Activated gamma-delta T cell treated with anti-CD3 and anti-CD28 coated beads, Interleukin-2, amount 50 U/mL, for 16 hours (primary cell): ENCODE measurements at regions not wholly inside any gene's neighbourhood (a gene's known extent, or its start where the extent isn't known, plus 50 kb on each side); places are given as distances from the start of the nearest gene placed in this dataset.

Experiments
- DNase-seq: peaks from one replicate; pipeline ENCODE4 v3.0.0-alpha.2; 2020; ENCODE audit warnings: low read depth

GRCh38 chr7:25314731-25315267 lies 86.5 kb upstream of the NPVF start:
- DNase-seq: no peak

DNA sequence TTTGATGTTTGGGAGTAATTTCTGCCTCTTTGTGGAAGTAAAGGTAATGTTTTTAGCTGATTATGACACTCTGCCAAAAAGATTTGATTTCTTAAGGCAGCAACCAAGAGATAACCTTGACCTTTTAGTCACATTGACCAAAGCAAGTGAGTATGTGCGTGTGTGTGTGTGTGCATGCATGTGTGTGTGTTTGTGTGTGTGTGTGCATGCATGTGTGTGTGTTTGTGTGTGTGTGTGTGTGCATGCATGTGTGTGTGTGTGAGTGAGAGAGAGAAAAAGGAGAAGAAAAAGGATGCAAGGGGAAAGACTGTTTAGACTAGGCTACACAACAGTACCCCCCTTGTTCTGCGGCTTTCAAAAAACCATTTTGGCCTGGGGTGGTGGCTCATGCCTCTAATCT lies 88.1 kb upstream of the NPVF start:
- DNase-seq: no peak

- DNase-seq: no peak
These were observed 89.8 kb upstream of the NPVF start for GRCh38 chr7:25318047-25318446.

DNA sequence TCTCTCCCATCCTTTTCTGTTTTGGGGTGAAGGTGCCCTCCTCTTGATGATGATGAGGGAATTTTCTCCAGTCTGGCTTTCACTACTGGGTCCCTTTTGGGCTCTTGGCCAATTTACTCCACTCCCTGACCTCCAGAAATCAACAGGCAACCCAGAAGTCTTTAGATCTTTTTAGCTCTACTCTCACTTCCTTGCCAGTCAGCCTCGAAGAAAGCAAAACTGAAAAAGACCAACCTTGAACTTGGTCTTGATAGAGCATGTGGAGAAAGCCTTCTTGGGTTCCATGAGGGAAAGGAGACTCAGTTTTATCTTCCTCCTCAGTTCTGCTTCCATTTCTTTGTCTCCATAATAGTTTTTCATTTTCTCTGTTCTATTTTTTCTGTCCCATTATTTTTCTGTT lies 91.4 kb upstream of the NPVF start:
- DNase-seq: no peak

DNA sequence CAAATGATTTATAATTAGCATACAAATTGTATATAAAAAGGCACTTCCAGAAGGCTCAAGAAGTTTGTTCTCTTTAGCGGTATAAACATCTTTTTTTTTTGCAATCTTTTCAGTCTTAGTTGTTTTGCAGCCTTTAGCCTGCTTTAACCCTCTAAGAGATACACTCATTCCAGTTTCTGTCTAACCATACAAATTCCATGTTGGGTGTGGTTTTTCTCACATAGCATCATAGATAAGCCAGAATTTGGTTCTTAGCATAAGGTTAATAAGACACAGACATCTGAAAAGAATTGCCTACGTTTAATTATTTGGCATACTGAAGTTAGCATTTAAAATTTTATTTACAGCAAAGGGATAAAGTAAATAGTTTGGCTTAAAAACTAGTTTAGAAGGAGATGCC lies 92.5 kb upstream of the NPVF start:
- no peak for DNase-seq

DNA sequence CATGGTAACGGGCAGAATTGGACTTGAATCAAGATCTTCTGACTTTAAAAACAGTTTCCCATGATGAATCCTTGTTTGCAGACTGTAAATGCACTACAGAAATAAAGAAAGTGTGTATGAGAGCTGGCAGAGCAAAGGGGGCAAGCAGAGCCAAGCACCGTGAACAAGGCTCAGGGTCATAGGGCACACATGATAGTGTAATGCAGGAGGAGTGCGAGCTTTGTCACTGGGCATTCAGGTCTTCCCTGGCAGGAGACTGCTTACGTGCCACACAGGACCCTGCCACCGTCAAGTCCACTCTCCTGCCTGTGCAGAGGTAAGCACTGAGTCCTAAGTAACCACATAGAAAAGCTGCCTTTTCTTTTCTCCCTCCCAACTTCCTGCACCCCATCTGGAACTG lies 93.1 kb upstream of the NPVF start:
- no peak for DNase-seq

- no peak for DNase-seq
These were observed 94.2 kb upstream of the NPVF start for GRCh38 chr7:25322473-25322872.

- DNase-seq: no peak
These were observed 97.0 kb upstream of the NPVF start for GRCh38 chr7:25325186-25325757.

DNA sequence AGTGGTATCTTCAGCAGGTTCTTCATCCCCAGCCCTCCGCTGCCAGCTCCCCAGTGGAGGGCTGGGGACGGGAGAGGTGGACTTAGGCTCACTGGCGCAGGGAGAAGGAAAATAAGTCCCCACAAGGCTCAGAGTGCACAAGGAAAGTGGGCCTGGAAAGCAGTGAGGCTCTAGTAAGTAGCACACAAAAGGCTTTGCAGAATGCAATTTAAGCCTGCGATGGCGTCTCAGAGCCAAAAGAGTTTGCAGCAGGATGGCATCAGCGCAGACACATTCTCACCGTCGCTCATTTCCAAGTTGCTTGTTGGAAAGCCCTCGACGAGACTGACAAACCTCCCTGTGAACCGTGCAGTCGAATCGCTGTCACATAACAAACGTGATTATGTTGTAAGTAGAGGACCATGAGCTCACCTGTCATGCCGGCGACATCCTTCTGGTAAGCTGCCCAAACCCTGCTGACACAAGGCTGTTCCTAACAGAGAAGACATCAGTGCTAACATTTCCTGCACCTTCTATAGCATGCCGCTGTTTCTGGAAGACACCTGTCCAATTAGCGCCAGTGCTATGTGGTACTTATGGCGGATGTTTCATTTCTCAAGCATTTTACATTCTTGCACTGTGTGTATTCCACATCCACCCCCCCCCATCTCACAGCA lies 98.3 kb upstream of the NPVF start:
- no peak for DNase-seq

DNA sequence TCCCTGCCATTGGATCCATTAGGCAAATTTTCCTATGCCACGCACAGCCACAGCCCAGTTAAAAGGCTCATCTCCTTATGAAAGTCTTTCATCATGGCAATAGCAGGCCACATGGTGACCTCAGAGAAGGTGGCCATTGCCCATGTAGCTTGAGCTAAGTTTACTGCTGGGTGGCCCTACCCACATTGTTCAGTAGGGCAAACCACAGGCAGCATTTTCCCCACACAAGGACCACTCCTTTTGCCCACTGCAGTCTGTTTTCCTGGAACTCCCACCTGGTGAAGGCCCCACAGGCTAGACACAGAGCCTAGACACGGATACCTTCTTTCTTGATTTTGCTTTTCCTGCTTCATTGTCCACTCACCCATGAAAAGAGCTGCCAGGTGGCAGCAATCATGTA lies 101.5 kb upstream of the NPVF start:
- no peak for DNase-seq

GRCh38 chr7:25333296-25333928 lies 105.1 kb upstream of the NPVF start:
- DNase-seq: no peak

DNA sequence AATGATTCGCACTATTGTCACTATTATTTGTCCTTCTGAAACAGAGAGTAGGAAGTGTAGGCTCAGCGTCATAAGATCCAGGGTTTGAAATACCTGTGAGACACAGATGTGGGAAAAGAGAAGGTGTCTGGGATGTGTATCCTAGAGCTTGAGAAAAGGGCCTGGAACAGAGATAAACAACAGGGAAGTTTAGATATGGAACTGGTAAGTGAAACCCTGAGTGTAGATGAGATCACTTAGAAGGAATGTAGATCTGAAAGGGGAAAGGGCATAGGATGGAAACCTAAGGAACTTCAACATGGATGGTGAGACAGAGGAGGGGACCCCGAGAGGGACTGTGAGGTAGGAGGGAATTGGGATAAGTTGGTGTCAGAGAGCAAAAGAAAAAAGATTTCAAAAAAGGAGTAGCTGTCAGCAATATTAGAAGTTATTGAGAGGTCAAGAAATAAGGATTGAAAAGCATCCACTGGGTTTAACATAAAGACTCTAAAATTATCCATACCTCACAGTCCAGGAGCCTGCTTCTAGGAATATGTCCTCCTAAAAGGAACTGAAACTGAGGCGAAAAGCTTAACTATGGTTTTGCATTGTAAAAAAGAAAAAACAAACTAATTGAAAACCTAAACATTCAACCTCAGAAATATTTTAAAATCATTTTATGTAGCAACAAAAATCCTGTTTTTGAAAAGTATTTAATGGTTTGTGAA lies 119.2 kb upstream of the NPVF start:
- DNase-seq: no peak

DNA sequence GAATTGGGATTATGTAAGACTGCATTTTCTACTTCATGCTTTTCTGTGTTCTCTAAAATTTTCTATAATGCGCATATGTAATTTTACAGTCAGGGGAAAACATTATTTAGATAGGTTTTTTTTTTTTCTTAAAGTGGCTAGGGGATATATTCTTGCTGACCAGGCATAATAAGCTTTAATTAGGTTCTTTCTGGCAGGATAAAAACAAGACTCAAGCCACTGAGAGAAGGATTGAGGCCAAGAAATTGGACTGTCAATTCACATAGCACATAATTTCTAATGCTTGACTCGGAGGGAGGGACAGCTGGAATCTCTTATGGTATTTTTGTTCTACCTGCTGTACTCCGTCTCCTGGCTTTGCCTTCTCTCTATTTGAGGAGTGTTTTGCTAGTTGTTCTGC lies 119.8 kb upstream of the NPVF start:
- no peak for DNase-seq

DNA sequence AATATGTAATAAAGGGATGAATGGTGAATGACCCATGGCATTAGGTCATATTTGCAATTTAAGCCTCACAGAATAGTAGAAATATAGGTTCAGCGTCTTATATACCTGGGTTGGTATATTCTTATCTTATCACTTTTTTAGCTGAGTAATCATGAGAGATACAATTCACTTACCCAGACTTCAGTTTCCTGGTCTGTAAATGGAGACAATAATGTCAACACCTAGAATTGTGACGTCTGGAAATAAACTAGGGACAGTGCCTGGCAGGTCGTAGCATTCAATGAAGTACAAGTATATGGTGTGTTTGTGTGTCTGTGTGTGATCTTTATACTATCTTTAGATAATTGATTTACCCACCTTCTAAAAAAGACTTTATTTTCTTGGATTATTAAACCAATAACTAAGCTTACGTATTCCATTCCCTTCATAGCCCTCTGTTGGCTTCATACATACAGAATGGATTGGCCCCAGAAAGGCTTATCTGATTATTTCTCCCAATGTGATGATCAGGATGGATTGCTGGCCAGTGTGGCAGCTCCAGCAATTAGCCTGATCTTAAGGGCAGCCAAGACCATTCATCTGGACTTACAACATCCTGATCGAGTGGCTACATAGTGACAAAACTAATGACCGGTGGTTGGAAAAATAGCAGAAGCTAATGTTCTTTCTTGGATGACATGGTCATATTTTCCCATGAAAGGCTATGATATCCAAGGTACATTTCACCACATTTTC lies 121.2 kb upstream of the NPVF start:
- DNase-seq: no peak

DNA sequence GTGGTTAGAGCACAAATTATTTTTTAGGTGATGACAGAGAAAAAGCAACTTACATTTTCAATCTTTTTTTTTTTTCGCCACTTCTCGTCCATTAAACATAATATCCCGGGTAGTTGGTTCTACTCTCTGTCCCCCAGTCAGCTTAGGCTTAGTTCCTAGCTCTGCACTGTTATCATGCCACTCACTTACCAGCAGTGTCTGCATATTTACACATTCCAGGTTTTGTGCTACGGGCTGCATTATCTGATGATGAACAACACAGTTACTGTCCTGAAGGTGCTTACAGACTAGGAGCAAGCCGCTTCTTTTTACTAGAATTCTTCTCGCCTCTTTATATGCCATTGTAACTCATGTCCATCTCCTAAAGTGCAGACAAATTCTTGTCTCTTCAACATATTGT lies 121.8 kb upstream of the NPVF start:
- no peak for DNase-seq

DNA sequence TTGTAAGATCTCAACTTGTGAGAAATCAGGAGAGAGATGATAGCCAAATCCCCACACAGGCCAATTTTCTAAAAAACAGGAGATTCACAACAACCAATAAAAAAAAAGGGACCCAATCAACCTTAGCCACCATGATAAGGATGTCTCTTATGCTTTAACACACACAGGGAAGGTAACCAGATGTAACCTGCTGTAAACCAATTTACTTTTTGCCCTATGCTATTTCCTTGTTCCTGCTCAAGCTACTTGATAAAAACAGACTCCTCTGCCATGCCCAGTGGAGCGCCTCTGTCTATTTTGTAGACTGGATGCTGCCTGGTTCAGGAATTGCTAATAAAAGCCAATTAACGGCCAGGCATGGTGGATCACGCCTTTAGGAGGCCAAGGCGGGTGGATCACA lies 123.5 kb upstream of the NPVF start:
- no peak for DNase-seq

DNA sequence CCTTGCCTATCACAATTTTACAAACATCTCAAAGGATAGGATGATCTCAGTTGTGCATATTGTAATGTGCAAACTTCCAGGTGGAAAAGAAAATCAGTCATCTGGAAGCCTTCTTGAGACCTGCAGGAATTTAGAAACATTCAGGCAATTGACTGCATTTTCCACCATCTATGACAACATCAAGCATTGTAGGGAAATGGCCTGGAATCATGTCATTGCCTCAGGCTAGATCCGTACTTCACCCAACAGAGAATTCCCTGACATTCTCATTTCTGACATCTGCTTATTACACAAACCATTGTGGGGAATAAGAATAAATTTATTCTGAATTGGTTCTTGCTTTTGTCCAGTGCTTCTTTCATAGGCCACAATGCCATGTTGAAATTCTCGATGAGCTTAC lies 124.9 kb upstream of the NPVF start:
- DNase-seq: no peak

DNA sequence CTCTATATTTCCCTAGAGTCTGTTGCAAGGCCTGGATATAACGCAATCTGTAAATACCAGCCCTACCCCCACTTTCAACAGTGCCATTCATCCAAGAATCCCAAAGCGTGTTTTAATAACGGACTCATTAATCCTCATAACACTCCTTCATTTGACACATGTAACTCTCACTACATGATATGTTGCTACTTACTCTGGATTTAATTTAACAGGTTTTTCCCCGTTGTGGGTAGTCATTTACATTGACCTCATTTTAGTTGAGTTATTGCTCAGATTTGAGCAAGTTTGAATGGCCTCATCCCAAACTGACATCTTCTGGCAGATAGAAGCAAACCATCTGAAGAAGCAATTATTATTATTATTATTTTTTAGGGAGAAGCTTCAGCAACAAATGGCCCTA lies 125.4 kb upstream of the NPVF start:
- DNase-seq: no peak

DNA sequence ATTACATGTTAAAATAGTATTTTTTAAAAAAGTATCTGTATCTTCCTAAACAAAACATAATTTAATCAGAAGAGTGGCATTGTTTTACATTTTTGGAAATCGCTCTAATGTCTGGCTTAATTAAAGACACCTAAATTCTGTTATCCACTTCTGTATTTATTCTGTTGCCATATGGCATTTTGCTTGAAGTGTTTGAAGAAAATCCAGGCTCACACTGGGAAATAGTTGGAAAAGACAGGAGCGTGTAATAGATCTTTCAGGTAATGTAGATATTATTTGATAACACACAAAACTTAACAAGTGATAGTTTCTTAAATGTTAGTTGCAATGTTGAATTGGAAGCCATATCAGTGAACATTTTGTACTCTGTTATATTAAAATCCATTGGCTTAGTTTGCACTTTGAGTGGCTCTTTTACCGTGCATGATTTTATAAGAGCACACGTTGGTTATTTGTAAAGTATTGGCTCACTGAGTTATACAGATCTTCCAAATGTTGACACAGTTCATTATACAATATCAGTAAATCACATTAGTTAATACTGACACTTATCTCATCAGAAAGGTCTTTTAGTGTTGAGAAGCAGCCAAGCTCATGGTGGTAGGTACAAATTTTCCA lies 128.4 kb upstream of the NPVF start:
- DNase-seq: no peak

GRCh38 chr7:25358926-25359325 lies 130.6 kb upstream of the NPVF start:
- DNase-seq: no peak

GRCh38 chr7:25359471-25360059 lies 131.3 kb upstream of the NPVF start:
- no peak for DNase-seq

- DNase-seq: no peak
These were observed 132.2 kb upstream of the NPVF start for GRCh38 chr7:25360451-25360850.
